OCI-LY1 (cell line): ENCODE measurements at regions not wholly inside any gene's neighbourhood (a gene's known extent, or its start where the extent isn't known, plus 50 kb on each side); places are given as distances from the start of the nearest gene placed in this dataset.

Experiments used
- H2AFZ ChIP-seq: fragments of 200-600 bp; sonication (generic), shearing (Covaris generic); 2 replicates; pipeline ENCODE4 v1.6.0; 2014; ENCODE audit warnings: antibody characterized with exemption, mild to moderate bottlenecking, low read length
- H3F3A ChIP-seq: fragments of 200-600 bp; sonication (generic), shearing (Covaris generic); 2 replicates; pipeline ENCODE4 v1.6.0; 2014; ENCODE audit warnings: mild to moderate bottlenecking, antibody characterized with exemption, low read length, moderate library complexity; ENCODE audit not compliant: insufficient read depth
- H3K27ac ChIP-seq: fragments of 200-600 bp; sonication (generic); 2 replicates; pipeline ENCODE4 v1.5.1; 2014; ENCODE audit warnings: low read length, mixed run types, mild to moderate bottlenecking, low read depth; ENCODE audit not compliant: poor library complexity, severe bottlenecking
- H3K27me3 ChIP-seq: fragments of 200-600 bp; sonication (generic); 2 replicates; pipeline ENCODE4 v1.6.0; 2014; ENCODE audit warnings: antibody characterized with exemption, mild to moderate bottlenecking, low read length, moderate library complexity; ENCODE audit not compliant: insufficient read depth
- H3K36me3 ChIP-seq: fragments of 200-600 bp; sonication (generic); 2 replicates; pipeline ENCODE4 v1.6.1; 2014; ENCODE audit warnings: mild to moderate bottlenecking, antibody characterized with exemption, low read length, moderate library complexity, mixed read lengths; ENCODE audit not compliant: insufficient read depth
- H3K4me1 ChIP-seq: fragments of 200-600 bp; sonication (generic); 2 replicates; pipeline ENCODE4 v1.5.1; 2014; ENCODE audit warnings: mild to moderate bottlenecking, low read length, moderate library complexity; ENCODE audit not compliant: insufficient read depth, severe bottlenecking
- H3K4me2 ChIP-seq: fragments of 200-600 bp; sonication (generic), shearing (Covaris generic); 2 replicates; pipeline ENCODE4 v1.6.1; 2014; ENCODE audit warnings: low read length
- H3K4me3 ChIP-seq: fragments of 200-600 bp; sonication (generic); 2 replicates; pipeline ENCODE4 v1.5.1; 2014; ENCODE audit warnings: low read length, low read depth, mild to moderate bottlenecking, mixed read lengths; ENCODE audit not compliant: poor library complexity, severe bottlenecking
- H3K79me2 ChIP-seq: fragments of 200-600 bp; shearing (Covaris generic); 2 replicates; pipeline ENCODE4 v1.6.1; 2016; ENCODE audit warnings: mixed run types, low read length, mixed read lengths; ENCODE audit not compliant: insufficient read depth
- H3K9ac ChIP-seq: fragments of 200-600 bp; sonication (generic), shearing (Covaris generic); 2 replicates; pipeline ENCODE4 v1.6.1; 2014; ENCODE audit warnings: mild to moderate bottlenecking, low read length, mixed read lengths
- H3K9me2 ChIP-seq: fragments of 200-600 bp; sonication (generic), shearing (Covaris generic); 2 replicates; pipeline ENCODE4 v1.6.1; 2014; ENCODE audit warnings: low read depth, mild to moderate bottlenecking, low read length, mixed read lengths
- H3K9me3 ChIP-seq: fragments of 200-600 bp; shearing (Covaris generic); 2 replicates; pipeline ENCODE4 v1.6.1; 2014; ENCODE audit warnings: low read length, mixed read lengths
- H4K20me1 ChIP-seq: fragments of 200-600 bp; sonication (generic), shearing (Covaris generic); 2 replicates; pipeline ENCODE4 v1.6.0; 2016; ENCODE audit warnings: mild to moderate bottlenecking, low read length; ENCODE audit not compliant: insufficient read depth
- CTCF ChIP-seq: fragments of 200-600 bp; sonication (generic), shearing (Covaris generic); IDR thresholded peaks from 2 replicates; pipeline ENCODE4 v1.5.1; 2017; ENCODE audit warnings: mild to moderate bottlenecking, antibody characterized with exemption, low read length, moderate library complexity, mixed read lengths
- EZH2 ChIP-seq: fragments of 200-600 bp; sonication (generic), shearing (Covaris generic); IDR thresholded peaks from 2 replicates; pipeline ENCODE4 v1.8.0; 2017; ENCODE audit warnings: borderline replicate concordance, mixed run types, mild to moderate bottlenecking, antibody characterized with exemption, low read length, moderate library complexity, mixed read lengths

GRCh38 chr10:111936143-111936542 lies 247.4 kb downstream of the GPAM start:
- Histone ChIP-seq H3K4me2 (no peak overlapping the region), H3K27me3 (no peaks in the 10 kb centered on the region), H3K9me3 (no peaks in the 10 kb centered on the region), H3K4me1 (no peaks in the 10 kb centered on the region), H4K20me1 (no peaks in the 10 kb centered on the region), H3K4me3 (no peak overlapping the region), H3K9me2 (no peaks in the 10 kb centered on the region), H3K79me2 (no peaks in the 10 kb centered on the region), H3K27ac (no peak overlapping the region), H3K36me3 (no peaks in the 10 kb centered on the region), H3F3A (no peaks in the 10 kb centered on the region), H2AFZ (no peak overlapping the region), H3K9ac (no peak overlapping the region)
- TF ChIP-seq CTCF, result no peak
- no peak for TF ChIP-seq EZH2

DNA sequence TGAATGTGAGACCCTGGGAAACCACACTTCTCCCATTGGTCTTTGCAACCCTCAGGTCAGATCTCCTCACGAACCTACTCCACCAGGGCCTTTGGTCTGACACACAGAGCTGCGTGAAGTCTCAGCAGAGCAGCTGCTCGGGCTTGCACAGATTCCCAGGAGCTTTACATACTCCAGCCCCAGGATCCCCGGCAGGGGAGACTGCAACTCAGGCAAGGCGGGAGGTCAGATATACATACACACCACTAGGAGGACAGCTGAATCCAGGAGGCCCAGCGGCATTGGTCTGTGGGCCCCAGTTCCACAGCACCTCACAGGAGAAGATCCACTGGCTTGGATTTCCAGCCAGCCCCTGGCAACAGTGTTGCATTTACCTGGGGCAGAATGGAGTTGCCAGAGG lies 239.2 kb downstream of the GPAM start:
- H3K27me3 ChIP-seq, result no peaks in the 10 kb centered on the region
- H3K79me2 ChIP-seq, result no peaks in the 10 kb centered on the region
- no peaks in the 10 kb centered on the region for H3K9me2 ChIP-seq
- TF ChIP-seq EZH2, result no peak
- TF ChIP-seq CTCF, result no peak
- H4K20me1 ChIP-seq, result no peaks in the 10 kb centered on the region
- H3K4me3 ChIP-seq, result no peak overlapping the region
- no peak overlapping the region for H3K4me2 ChIP-seq
- no peaks in the 10 kb centered on the region for H3F3A ChIP-seq
- H3K36me3 ChIP-seq, result no peaks in the 10 kb centered on the region
- H3K9ac ChIP-seq, result no peak overlapping the region
- no peaks in the 10 kb centered on the region for H3K9me3 ChIP-seq
- H3K4me1 ChIP-seq, result no peaks in the 10 kb centered on the region
- H2AFZ ChIP-seq, result no peak overlapping the region
- no peak overlapping the region for H3K27ac ChIP-seq

- Histone ChIP-seq H3K27ac (no peak overlapping the region), H3K36me3 (no peaks in the 10 kb centered on the region), H3K9ac (no peak overlapping the region), H3K9me2 (no peaks in the 10 kb centered on the region), H3K27me3 (no peaks in the 10 kb centered on the region), H3K9me3 (no peaks in the 10 kb centered on the region), H4K20me1 (no peaks in the 10 kb centered on the region), H3K4me2 (no peak overlapping the region), H3K4me1 (no peaks in the 10 kb centered on the region), H3K79me2 (no peaks in the 10 kb centered on the region), H2AFZ (no peak overlapping the region), H3F3A (no peaks in the 10 kb centered on the region), H3K4me3 (no peak overlapping the region)
- no peak for TF ChIP-seq CTCF
- TF ChIP-seq EZH2, result no peak
Measured at GRCh38 chr10:111953949-111954348, 229.6 kb downstream of the GPAM start.
